AG09309 (cell line): ENCODE measurements at regions not wholly inside any gene's neighbourhood (a gene's known extent, or its start where the extent isn't known, plus 50 kb on each side); places are given as distances from the start of the nearest gene placed in this dataset.

ENCODE experiments used
- DNase-seq: peaks from one replicate; pipeline ENCODE4 v3.0.0-alpha.2; 2010; ENCODE audit warnings: low read depth
- H3K4me3 ChIP-seq: 2 replicates; pipeline ENCODE4 v1.5.1; 2011; ENCODE audit warnings: mild to moderate bottlenecking, low read depth, low read length, moderate library complexity; ENCODE audit not compliant: control insufficient read depth
- TF ChIP-seq, protein P1 (sequence below): IDR thresholded peaks from 2 replicates; pipeline ENCODE4 v1.5.1; 2011; ENCODE audit warnings: mild to moderate bottlenecking, low read depth, low read length, inconsistent platforms; ENCODE audit not compliant: insufficient read depth, control insufficient read depth; ENCODE audit errors: missing control alignments

- TF ChIP-seq, protein P1, sequence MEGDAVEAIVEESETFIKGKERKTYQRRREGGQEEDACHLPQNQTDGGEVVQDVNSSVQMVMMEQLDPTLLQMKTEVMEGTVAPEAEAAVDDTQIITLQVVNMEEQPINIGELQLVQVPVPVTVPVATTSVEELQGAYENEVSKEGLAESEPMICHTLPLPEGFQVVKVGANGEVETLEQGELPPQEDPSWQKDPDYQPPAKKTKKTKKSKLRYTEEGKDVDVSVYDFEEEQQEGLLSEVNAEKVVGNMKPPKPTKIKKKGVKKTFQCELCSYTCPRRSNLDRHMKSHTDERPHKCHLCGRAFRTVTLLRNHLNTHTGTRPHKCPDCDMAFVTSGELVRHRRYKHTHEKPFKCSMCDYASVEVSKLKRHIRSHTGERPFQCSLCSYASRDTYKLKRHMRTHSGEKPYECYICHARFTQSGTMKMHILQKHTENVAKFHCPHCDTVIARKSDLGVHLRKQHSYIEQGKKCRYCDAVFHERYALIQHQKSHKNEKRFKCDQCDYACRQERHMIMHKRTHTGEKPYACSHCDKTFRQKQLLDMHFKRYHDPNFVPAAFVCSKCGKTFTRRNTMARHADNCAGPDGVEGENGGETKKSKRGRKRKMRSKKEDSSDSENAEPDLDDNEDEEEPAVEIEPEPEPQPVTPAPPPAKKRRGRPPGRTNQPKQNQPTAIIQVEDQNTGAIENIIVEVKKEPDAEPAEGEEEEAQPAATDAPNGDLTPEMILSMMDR: no peak
- H3K4me3 ChIP-seq: no peak overlapping the region
- DNase-seq: no peak
Observed at GRCh38 chr3:102885289-102885688, 450.5 kb downstream of the ZPLD1 start.

DNA sequence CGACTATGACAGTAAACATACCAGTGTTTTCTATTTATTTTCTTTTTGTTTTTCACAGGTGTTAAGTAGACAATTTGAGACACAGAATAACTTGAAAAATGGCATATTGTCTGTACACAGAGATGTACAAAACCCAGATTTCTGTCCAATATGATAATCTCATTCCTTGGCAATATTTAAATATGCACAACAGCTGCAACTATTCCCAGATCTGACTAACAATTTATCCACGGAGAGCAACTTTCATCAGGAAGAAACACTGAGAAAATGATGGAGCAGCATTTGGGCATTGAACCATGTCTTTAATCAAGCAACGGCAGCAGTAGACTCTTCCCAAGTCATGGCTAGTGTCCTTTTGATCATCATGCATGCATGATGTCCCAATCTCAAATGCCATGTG lies 452.6 kb downstream of the ZPLD1 start:
- no peak for DNase-seq
- TF ChIP-seq, protein P1: no peak
- no peak overlapping the region for H3K4me3 ChIP-seq

GRCh38 chr3:102896851-102897621 lies 462.2 kb downstream of the ZPLD1 start:
- TF ChIP-seq, protein P1: no peak
- no peak overlapping the region for H3K4me3 ChIP-seq
- no peak for DNase-seq

DNA sequence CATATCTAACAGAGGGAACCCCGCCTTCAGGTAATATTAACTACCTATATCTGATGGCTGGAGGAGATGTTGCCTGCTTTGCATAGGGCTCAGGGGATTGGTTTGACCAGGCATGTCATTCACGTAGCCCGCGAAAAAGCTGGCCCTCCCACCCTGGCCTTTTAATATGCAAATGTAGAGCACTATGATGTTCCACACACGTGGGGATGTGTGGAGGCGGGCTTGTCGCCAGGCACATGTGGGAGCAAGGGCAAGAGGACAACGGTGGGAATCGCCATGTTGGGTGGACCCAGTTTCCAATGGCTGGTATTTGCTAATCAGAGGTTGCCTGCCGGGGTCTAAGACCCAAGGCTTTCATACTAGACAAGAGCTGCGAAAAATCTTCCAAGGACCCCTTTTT lies 469.8 kb downstream of the ZPLD1 start:
- no peak overlapping the region for H3K4me3 ChIP-seq
- TF ChIP-seq, protein P1: no peak
- DNase-seq: no peak

DNA sequence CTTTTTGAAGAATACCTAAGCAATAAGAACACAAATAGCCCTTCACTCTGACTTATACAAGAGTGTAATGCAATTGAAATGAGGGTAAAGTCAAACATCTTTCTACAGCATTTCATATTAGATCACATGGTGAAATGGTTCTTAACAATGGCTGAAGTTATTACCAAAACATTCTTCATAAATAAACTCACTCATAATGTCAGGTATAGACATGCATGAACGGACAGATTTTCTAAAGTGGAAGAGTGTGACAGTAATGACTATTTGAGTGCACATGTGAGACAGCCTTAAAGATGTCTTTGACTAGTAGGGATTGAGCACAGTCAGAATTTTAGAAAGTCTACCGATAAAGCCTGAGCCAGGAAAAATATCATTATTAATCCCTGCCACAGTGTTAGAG lies 471.0 kb downstream of the ZPLD1 start:
- TF ChIP-seq, protein P1: no peak
- DNase-seq: no peak
- H3K4me3 ChIP-seq: no peak overlapping the region

DNA sequence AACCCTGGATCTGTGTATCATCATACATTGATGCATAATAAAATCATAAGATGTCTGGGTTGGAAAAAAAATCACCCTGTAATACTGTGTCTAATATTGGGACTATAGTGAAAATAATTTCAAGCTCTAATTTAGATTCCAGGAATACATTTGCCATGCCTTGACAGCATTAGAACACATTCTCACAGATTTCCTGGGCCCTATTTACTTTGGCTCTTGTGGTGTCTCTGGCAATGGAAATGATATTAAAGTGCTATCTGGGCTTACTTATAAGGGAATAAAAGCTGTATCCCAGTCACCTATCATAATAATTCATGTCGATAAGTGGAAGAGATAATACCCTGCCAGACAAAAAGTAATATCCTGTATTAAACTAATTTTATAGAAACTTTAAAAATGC lies 472.0 kb downstream of the ZPLD1 start:
- DNase-seq: no peak
- TF ChIP-seq, protein P1: no peak
- H3K4me3 ChIP-seq: no peak overlapping the region
